ENCODE measurements at regions not wholly inside any gene's neighbourhood (a gene's known extent, or its start where the extent isn't known, plus 50 kb on each side); places are given as distances from the start of the nearest gene placed in this dataset.

GRCh38 chr4:24408640-24409039 is 175.7 kb downstream of the DHX15 start:
- ChIA-PET POLR2A (no interaction called here), CTCF (no interaction called here)
- no peaks in the 10 kb centered on the region for H3K36me3 Mint-ChIP-seq (ENCODE audit: insufficient read depth, unreplicated experiment)
- H3K27ac Mint-ChIP-seq (ENCODE audit: unreplicated experiment): no peak overlapping the region
- no peaks in the 10 kb centered on the region for H3K9me3 Mint-ChIP-seq (ENCODE audit: unreplicated experiment)
- Histone ChIP-seq H3K4me1 (no peaks in the 10 kb centered on the region), H3K27me3 (replicated peaks; ENCODE audit: control insufficient read depth, insufficient read depth, low read length) (no peaks in the 10 kb centered on the region), H3K9me3 (no peaks in the 10 kb centered on the region), H3K36me3 (ENCODE audit: control insufficient read depth, insufficient read depth, low read length) (no peaks in the 10 kb centered on the region), H3K4me3 (ENCODE audit: low read depth, low read length) (no peak overlapping the region)
- no peaks in the 10 kb centered on the region for H3K4me1 Mint-ChIP-seq (ENCODE audit: low read depth, unreplicated experiment)
- H3K4me3 Mint-ChIP-seq (ENCODE audit: unreplicated experiment): no peak overlapping the region
- DNase-seq: no peak
- BruUV-seq (replicated peaks): no TSS peak
- H3K27me3 Mint-ChIP-seq (ENCODE audit: insufficient read depth, unreplicated experiment): peaks cover 18% of the 10 kb centered on the region
- intact Hi-C loops (cut with micrococcal nuclease; ENCODE audit: unreplicated experiment): no loop called here
- TF ChIP-seq CTCF (IDR thresholded peaks at IDR 0.05; ENCODE audit: insufficient read depth in 1 of 2, low read depth in 1 of 2, low read length in 1 of 2, severe bottlenecking in 1 of 2, unreplicated experiment in 1 of 2): no peak

- H3K27ac Mint-ChIP-seq (ENCODE audit: unreplicated experiment): no peak overlapping the region
- Histone ChIP-seq H3K4me3 (ENCODE audit: low read depth, low read length) (no peak overlapping the region), H3K36me3 (ENCODE audit: control insufficient read depth, insufficient read depth, low read length) (no peaks in the 10 kb centered on the region), H3K4me1 (no peaks in the 10 kb centered on the region), H3K27me3 (replicated peaks; ENCODE audit: control insufficient read depth, insufficient read depth, low read length) (no peaks in the 10 kb centered on the region), H3K9me3 (no peaks in the 10 kb centered on the region)
- H3K9me3 Mint-ChIP-seq (ENCODE audit: unreplicated experiment): no peaks in the 10 kb centered on the region
- no peak for TF ChIP-seq CTCF (IDR thresholded peaks at IDR 0.05; ENCODE audit: insufficient read depth in 1 of 2, low read depth in 1 of 2, low read length in 1 of 2, severe bottlenecking in 1 of 2, unreplicated experiment in 1 of 2)
- intact Hi-C loops (cut with micrococcal nuclease; ENCODE audit: unreplicated experiment): no loop called here
- no TSS peak for BruUV-seq (replicated peaks)
- H3K4me1 Mint-ChIP-seq (ENCODE audit: low read depth, unreplicated experiment): no peaks in the 10 kb centered on the region
- no peak overlapping the region for H3K4me3 Mint-ChIP-seq (ENCODE audit: unreplicated experiment)
- H3K27me3 Mint-ChIP-seq (ENCODE audit: insufficient read depth, unreplicated experiment): peaks cover 7% of the 10 kb centered on the region
- DNase-seq: no peak
- H3K36me3 Mint-ChIP-seq (ENCODE audit: insufficient read depth, unreplicated experiment): no peaks in the 10 kb centered on the region
- ChIA-PET POLR2A (no interaction called here), CTCF (no interaction called here)
These were observed 178.4 kb downstream of the DHX15 start for GRCh38 chr4:24405926-24406325.

GRCh38 chr4:24405341-24405740 is 179.0 kb downstream of the DHX15 start:
- no peak overlapping the region for H3K4me3 Mint-ChIP-seq (ENCODE audit: unreplicated experiment)
- no TSS peak for BruUV-seq (replicated peaks)
- H3K9me3 Mint-ChIP-seq (ENCODE audit: unreplicated experiment): no peaks in the 10 kb centered on the region
- no peaks in the 10 kb centered on the region for H3K4me1 Mint-ChIP-seq (ENCODE audit: low read depth, unreplicated experiment)
- no peak overlapping the region for H3K4me3 ChIP-seq (ENCODE audit: low read depth, low read length)
- ChIA-PET POLR2A (no interaction called here), CTCF (interaction anchor here (0.7 kb wide), 1 partner anchor 517 kb away, joined by 4 read pairs; no protein-coding TSS in a partner anchor)
- no peaks in the 10 kb centered on the region for H3K27me3 ChIP-seq (replicated peaks; ENCODE audit: control insufficient read depth, insufficient read depth, low read length)
- no peaks in the 10 kb centered on the region for H3K9me3 ChIP-seq
- no peaks in the 10 kb centered on the region for H3K36me3 ChIP-seq (ENCODE audit: control insufficient read depth, insufficient read depth, low read length)
- no peaks in the 10 kb centered on the region for H3K4me1 ChIP-seq
- TF ChIP-seq CTCF (IDR thresholded peaks at IDR 0.05; ENCODE audit: insufficient read depth in 1 of 2, low read depth in 1 of 2, low read length in 1 of 2, severe bottlenecking in 1 of 2, unreplicated experiment in 1 of 2): no peak
- no peak overlapping the region for H3K27ac Mint-ChIP-seq (ENCODE audit: unreplicated experiment)
- DNase-seq: no peak
- H3K27me3 Mint-ChIP-seq (ENCODE audit: insufficient read depth, unreplicated experiment): peaks cover 7% of the 10 kb centered on the region
- intact Hi-C loops (cut with micrococcal nuclease; ENCODE audit: unreplicated experiment): no loop called here
- H3K36me3 Mint-ChIP-seq (ENCODE audit: insufficient read depth, unreplicated experiment): no peaks in the 10 kb centered on the region
